ENCODE measurements at regions not wholly inside any gene's neighbourhood (a gene's known extent, or its start where the extent isn't known, plus 50 kb on each side); places are given as distances from the start of the nearest gene placed in this dataset.

- DNase-seq (ENCODE audit: low spot score), result no peak
Observed at GRCh38 chr3:31427623-31428022, 105.1 kb upstream of the STT3B start.

- no peak for DNase-seq (ENCODE audit: low spot score)
Observed at GRCh38 chr3:31431321-31431720, 101.4 kb upstream of the STT3B start.

- no peak for DNase-seq (ENCODE audit: low spot score)
Observed at GRCh38 chr3:31432897-31433678, 99.6 kb upstream of the STT3B start.

GRCh38 chr3:31433679-31433992 lies 99.1 kb upstream of the STT3B start:
- DNase-seq (ENCODE audit: low spot score), result no peak

GRCh38 chr3:31434819-31435218 lies 97.9 kb upstream of the STT3B start:
- DNase-seq (ENCODE audit: low spot score), result no peak

GRCh38 chr3:31436830-31437229 lies 95.9 kb upstream of the STT3B start:
- DNase-seq (ENCODE audit: low spot score), result no peak

GRCh38 chr3:31438742-31439141 lies 94.0 kb upstream of the STT3B start:
- DNase-seq (ENCODE audit: low spot score), result no peak

- DNase-seq (ENCODE audit: low spot score), result no peak
Observed at GRCh38 chr3:31439890-31440750, 92.6 kb upstream of the STT3B start.

GRCh38 chr3:31440878-31441277 lies 91.8 kb upstream of the STT3B start:
- DNase-seq (ENCODE audit: low spot score), result no peak

- DNase-seq (ENCODE audit: low spot score), result no peak
Observed at GRCh38 chr3:31442755-31443154, 90.0 kb upstream of the STT3B start.

- no peak for DNase-seq (ENCODE audit: low spot score)
Observed at GRCh38 chr3:31444220-31445142, 88.2 kb upstream of the STT3B start.

GRCh38 chr3:31445701-31446100 lies 87.0 kb upstream of the STT3B start:
- DNase-seq (ENCODE audit: low spot score), result no peak

- peak; percentile 26 for DNase-seq (ENCODE audit: low spot score)
Observed at GRCh38 chr3:31448035-31448881, 84.5 kb upstream of the STT3B start.

GRCh38 chr3:31448882-31449243 lies 83.9 kb upstream of the STT3B start:
- DNase-seq (ENCODE audit: low spot score), result no peak

- DNase-seq (ENCODE audit: low spot score), result no peak
Observed at GRCh38 chr3:31449318-31449717, 83.4 kb upstream of the STT3B start.

GRCh38 chr3:31450345-31450744 lies 82.4 kb upstream of the STT3B start:
- DNase-seq (ENCODE audit: low spot score), result no peak

GRCh38 chr3:31452495-31453106 lies 80.1 kb upstream of the STT3B start:
- no peak for DNase-seq (ENCODE audit: low spot score)

- DNase-seq (ENCODE audit: low spot score), result no peak
Observed at GRCh38 chr3:31453430-31453829, 79.3 kb upstream of the STT3B start.

- DNase-seq (ENCODE audit: low spot score), result no peak
Observed at GRCh38 chr3:31455524-31455923, 77.2 kb upstream of the STT3B start.

- DNase-seq (ENCODE audit: low spot score), result no peak
Observed at GRCh38 chr3:31456373-31456772, 76.4 kb upstream of the STT3B start.

GRCh38 chr3:31461426-31461825 lies 71.3 kb upstream of the STT3B start:
- no peak for DNase-seq (ENCODE audit: low spot score)
